ENCODE measurements at regions not wholly inside any gene's neighbourhood (a gene's known extent, or its start where the extent isn't known, plus 50 kb on each side); places are given as distances from the start of the nearest gene placed in this dataset.

GRCh38 chr5:87640902-87641301 is 228.2 kb upstream of the CCNH start:
- no peak for TF ChIP-seq CTCF (conservative IDR thresholded peaks at IDR 0.05; ENCODE audit: low read depth, low read length)
- no peak for TF ChIP-seq EZH2 (IDR thresholded peaks at IDR 0.05; ENCODE audit: borderline replicate concordance, low read depth, low read length, poor library complexity, severe bottlenecking)
- ChIA-PET POLR2A (ENCODE audit: low non-redundant PET) (no interaction called here), CTCF (no interaction called here)
- Histone ChIP-seq H3K4me3 (ENCODE audit: low read depth, low read length, poor library complexity, severe bottlenecking) (no peak overlapping the region), H3K9me3 (ENCODE audit: low read depth, low read length, poor library complexity, severe bottlenecking) (no peaks in the 10 kb centered on the region), H3K27ac (ENCODE audit: low read depth, low read length, poor library complexity, severe bottlenecking) (no peak overlapping the region), H3K4me1 (ENCODE audit: insufficient read depth, low read length, poor library complexity, severe bottlenecking) (no peaks in the 10 kb centered on the region), H3K27me3 (replicated peaks; ENCODE audit: insufficient read depth, low read depth, low read length, poor library complexity) (no peaks in the 10 kb centered on the region), H3K36me3 (ENCODE audit: insufficient read depth, low read length, poor library complexity, severe bottlenecking) (no peaks in the 10 kb centered on the region)
- intact Hi-C loops (cut with micrococcal nuclease; ENCODE audit: unreplicated experiment) = no loop called here
- no TSS peak for BruUV-seq (replicated peaks)
- no peak for DNase-seq (ENCODE audit: low spot score)

- ChIA-PET POLR2A (ENCODE audit: low non-redundant PET) (no interaction called here), CTCF (interaction anchor here (0.7 kb wide), 1 partner anchor 718 kb away, joined by 8 read pairs; no protein-coding TSS in a partner anchor)
- BruUV-seq (replicated peaks) = no TSS peak
- no peaks in the 10 kb centered on the region for H3K9me3 ChIP-seq (ENCODE audit: low read depth, low read length, poor library complexity, severe bottlenecking)
- H3K27me3 ChIP-seq (replicated peaks; ENCODE audit: insufficient read depth, low read depth, low read length, poor library complexity) = no peaks in the 10 kb centered on the region
- DNase-seq (ENCODE audit: low spot score) = no peak
- no peak overlapping the region for H3K27ac ChIP-seq (ENCODE audit: low read depth, low read length, poor library complexity, severe bottlenecking)
- H3K4me1 ChIP-seq (ENCODE audit: insufficient read depth, low read length, poor library complexity, severe bottlenecking) = no peaks in the 10 kb centered on the region
- TF ChIP-seq EZH2 (IDR thresholded peaks at IDR 0.05; ENCODE audit: borderline replicate concordance, low read depth, low read length, poor library complexity, severe bottlenecking) = no peak
- no peak for TF ChIP-seq CTCF (conservative IDR thresholded peaks at IDR 0.05; ENCODE audit: low read depth, low read length)
- intact Hi-C loops (cut with micrococcal nuclease; ENCODE audit: unreplicated experiment) = no loop called here
- H3K4me3 ChIP-seq (ENCODE audit: low read depth, low read length, poor library complexity, severe bottlenecking) = no peak overlapping the region
- no peaks in the 10 kb centered on the region for H3K36me3 ChIP-seq (ENCODE audit: insufficient read depth, low read length, poor library complexity, severe bottlenecking)
Observed at GRCh38 chr5:87627363-87627762, 214.6 kb upstream of the CCNH start.

GRCh38 chr5:87608385-87608784 is 195.7 kb upstream of the CCNH start:
- Histone ChIP-seq H3K36me3 (ENCODE audit: insufficient read depth, low read length, poor library complexity, severe bottlenecking) (no peaks in the 10 kb centered on the region), H3K9me3 (ENCODE audit: low read depth, low read length, poor library complexity, severe bottlenecking) (no peaks in the 10 kb centered on the region), H3K4me1 (ENCODE audit: insufficient read depth, low read length, poor library complexity, severe bottlenecking) (no peaks in the 10 kb centered on the region), H3K27me3 (replicated peaks; ENCODE audit: insufficient read depth, low read depth, low read length, poor library complexity) (no peaks in the 10 kb centered on the region), H3K4me3 (ENCODE audit: low read depth, low read length, poor library complexity, severe bottlenecking) (no peak overlapping the region), H3K27ac (ENCODE audit: low read depth, low read length, poor library complexity, severe bottlenecking) (no peak overlapping the region)
- ChIA-PET CTCF (no interaction called here), POLR2A (ENCODE audit: low non-redundant PET) (interaction anchor here (0.5 kb wide), 1 partner anchor 97 kb away, joined by 10 read pairs; no protein-coding TSS in a partner anchor)
- DNase-seq (ENCODE audit: low spot score) = no peak
- intact Hi-C loops (cut with micrococcal nuclease; ENCODE audit: unreplicated experiment) = no loop called here
- no TSS peak for BruUV-seq (replicated peaks)
- TF ChIP-seq EZH2 (IDR thresholded peaks at IDR 0.05; ENCODE audit: borderline replicate concordance, low read depth, low read length, poor library complexity, severe bottlenecking) (no peak), CTCF (conservative IDR thresholded peaks at IDR 0.05; ENCODE audit: low read depth, low read length) (no peak)

Measured in A673 (cell line).